Activated CD8-positive, alpha-beta memory T cell treated with anti-CD3 and anti-CD28 coated beads, Interleukin-2, amount 50 U/mL, for 24 hours (primary cell): ENCODE measurements at regions not wholly inside any gene's neighbourhood (a gene's known extent, or its start where the extent isn't known, plus 50 kb on each side); places are given as distances from the start of the nearest gene placed in this dataset.
A peak's percentile ranks its signal among the peaks of the same experiment; 100 is the strongest.

Experiments
- DNase-seq: peaks from one replicate; pipeline ENCODE4 v3.0.0-alpha.2; 2020; ENCODE audit errors: extremely low read depth

DNA sequence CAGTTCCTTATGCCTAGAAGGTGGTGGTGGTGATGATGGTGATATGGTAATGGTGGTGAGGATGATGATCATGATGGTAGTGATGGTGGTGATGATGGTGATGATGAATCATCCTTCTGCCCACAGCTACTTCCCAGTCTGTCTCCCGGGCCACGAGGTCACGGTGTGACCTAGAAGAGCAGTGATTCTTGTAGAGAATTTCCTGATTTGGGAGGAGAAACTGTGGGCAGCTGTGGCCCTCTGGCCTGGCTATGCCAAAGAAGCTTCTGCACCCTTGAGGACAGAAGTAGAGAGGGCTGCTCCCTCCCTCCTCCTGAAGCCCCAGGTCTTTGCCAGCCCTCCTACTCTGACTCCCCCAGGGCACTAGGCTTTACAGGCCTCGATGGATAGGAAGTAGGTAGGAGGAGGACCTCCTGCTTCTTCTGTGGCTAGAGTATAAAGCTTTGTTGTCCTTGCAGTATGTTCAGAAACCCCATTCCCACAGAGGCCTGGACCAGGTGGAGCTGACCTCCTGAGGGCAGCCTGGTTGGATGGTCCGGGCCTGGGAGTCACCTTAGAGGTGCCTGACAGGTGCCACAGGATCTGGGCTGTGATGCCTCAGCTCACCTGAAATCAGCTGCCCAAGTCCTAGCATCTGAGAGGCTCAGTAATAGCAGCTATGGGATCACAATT is 57.9 kb upstream of the EPAS1 start:
- no peak for DNase-seq

DNA sequence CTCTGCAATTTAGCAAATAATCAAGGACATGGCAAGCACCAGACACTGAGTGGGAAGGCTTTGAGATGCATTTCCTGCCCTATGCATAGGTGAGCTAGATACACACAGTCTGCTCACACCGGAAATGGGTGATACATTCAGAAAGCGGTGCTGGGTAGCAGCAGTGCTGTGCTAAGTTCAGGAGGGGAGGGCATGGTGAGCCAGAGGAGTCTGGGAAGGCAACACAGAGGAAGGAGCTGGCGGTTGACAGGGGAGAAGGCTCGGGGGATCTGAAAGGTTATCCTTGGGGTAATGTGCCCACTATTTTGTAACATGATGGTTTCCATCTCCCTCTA is 57.4 kb upstream of the EPAS1 start:
- peak; percentile 13 for DNase-seq

DNA sequence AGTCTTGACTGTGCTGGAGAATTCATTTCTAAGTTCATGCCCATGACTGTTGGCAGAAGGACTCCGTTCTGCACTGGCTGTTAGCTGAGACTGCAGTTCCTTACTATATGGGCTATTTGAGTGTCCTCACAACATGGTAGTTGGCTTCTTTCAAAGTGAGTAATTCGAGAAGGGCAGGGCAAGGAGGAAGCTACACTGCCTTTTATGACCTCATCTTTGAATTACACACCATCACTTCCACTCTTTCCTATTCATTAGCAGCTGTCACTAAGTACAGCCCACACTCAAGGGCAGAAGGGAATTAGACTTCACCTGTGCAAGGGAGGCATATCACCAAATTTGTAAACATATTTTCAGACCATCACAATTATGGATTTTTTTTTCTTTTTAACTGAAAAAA is 55.9 kb upstream of the EPAS1 start:
- no peak for DNase-seq

DNA sequence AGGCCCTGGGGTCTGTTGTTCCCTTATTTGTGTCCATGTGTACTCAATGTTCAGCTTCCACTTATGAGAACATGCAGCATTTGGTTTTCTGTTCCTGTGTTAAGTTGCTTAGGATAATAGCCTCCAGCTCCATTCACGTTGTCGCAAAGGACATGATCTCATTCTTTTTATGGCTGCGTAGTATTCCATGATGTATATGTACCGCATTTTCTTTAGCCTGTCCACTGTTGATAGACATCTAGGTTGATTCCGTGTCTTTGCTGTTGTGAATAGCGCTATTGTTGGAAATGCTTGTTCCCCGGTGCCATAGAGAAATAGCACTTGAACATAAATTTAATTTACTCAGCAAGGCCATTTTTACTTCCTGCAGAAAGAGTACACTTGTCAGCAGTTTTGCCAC is 51.3 kb upstream of the EPAS1 start:
- DNase-seq, result no peak

DNA sequence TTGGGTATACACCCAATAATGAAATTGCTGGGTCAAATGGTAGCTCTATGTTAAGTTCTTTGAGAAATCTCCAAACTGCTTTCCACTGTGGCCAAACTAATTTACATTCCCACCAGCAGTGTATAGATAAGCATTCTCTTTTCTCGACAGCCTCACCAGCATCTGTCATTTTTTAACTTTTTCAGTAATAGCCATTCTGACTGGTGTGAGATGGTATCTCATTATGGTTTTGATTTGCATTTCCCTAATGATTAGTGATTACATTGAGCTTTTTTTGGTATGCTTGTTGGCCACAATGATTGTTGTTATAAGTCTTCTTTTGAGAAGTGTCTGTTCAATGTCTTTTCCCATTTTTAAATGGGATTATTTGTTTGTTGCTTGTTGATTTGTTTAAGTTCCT is 50.4 kb upstream of the EPAS1 start:
- no peak for DNase-seq
